K562 (cell line): ENCODE measurements at regions not wholly inside any gene's neighbourhood (a gene's known extent, or its start where the extent isn't known, plus 50 kb on each side); places are given as distances from the start of the nearest gene placed in this dataset.

ENCODE experiments used
- ATF7 ChIP-seq: fragments of 450-650 bp; IDR thresholded peaks from 2 replicates; pipeline ENCODE4 v1.7.1; 2014; ENCODE audit warnings: mild to moderate bottlenecking, moderate library complexity
- CCAR2 ChIP-seq: fragments of 200-400 bp; formaldehyde crosslinking; IDR thresholded peaks from 2 replicates; pipeline ENCODE4 v1.6.1; 2017; ENCODE audit warnings: mild to moderate bottlenecking, low read depth, low read length
- KDM2B ChIP-seq: fragments of 250-450 bp; sonication (Bioruptor Pico); IDR thresholded peaks from 2 replicates; pipeline ENCODE4 v1.8.0; 2021; ENCODE audit warnings: mild to moderate bottlenecking, moderate library complexity
- MYC ChIP-seq, 2 experiments: fragments of 250-450 bp in 1 of 2; sonication (Bioruptor Pico) in 1 of 2; IDR thresholded peaks; 2 replicates each; pipeline versions ENCODE4 v1.5.1 to v1.6.1; 2012 to 2021; ENCODE audit warnings: low read depth in 2 of 2, borderline replicate concordance in 1 of 2, improper control_type of control experiment in 1 of 2, low read length in 1 of 2, mild to moderate bottlenecking in 1 of 2, moderate library complexity in 1 of 2
- NRF1 ChIP-seq, 2 experiments: fragments of 450-650 bp; IDR thresholded peaks in 1 of 2; conservative IDR thresholded peaks in 1 of 2; 2 replicates each; pipeline ENCODE4 v1.6.1; 2014; ENCODE audit warnings: mild to moderate bottlenecking in 2 of 2
- PHF8 ChIP-seq: fragments of 200-600 bp; sonication (generic); IDR thresholded peaks from 2 replicates; pipeline ENCODE4 v1.6.1; 2012; ENCODE audit warnings: mixed run types, mild to moderate bottlenecking, inconsistent platforms, low read length, moderate library complexity, borderline replicate concordance
- TAF15 ChIP-seq: fragments of 200-400 bp; formaldehyde crosslinking; IDR thresholded peaks from 2 replicates; pipeline ENCODE4 v1.6.1; 2017; ENCODE audit warnings: mild to moderate bottlenecking, low read depth, low read length, moderate library complexity
- TEAD4 ChIP-seq, 2 experiments: sonication (generic) in 1 of 2; formaldehyde crosslinking in 1 of 2; IDR thresholded peaks; 2 replicates each; pipeline versions ENCODE4 v1.6.1 to v1.8.0; 2012 to 2022; ENCODE audit warnings: borderline replicate concordance in 1 of 2, inconsistent platforms in 1 of 2, low read length in 1 of 2, mild to moderate bottlenecking in 1 of 2, missing genetic modification reagents in 1 of 2
- YY1 ChIP-seq, 3 experiments: IDR thresholded peaks; 2 replicates each; pipeline ENCODE4 v1.6.1; 2011; ENCODE audit warnings: low read length in 2 of 3, mild to moderate bottlenecking in 2 of 3, moderate library complexity in 2 of 3, borderline replicate concordance in 1 of 3, control low read depth in 1 of 3, low read depth in 1 of 3; ENCODE audit not compliant: insufficient read depth in 3 of 3, insufficient replicate concordance in 2 of 3, control insufficient read depth in 1 of 3, insufficient read length in 1 of 3; ENCODE audit errors: extremely low read depth in 1 of 3
- ZNF232 ChIP-seq: sonication (generic); formaldehyde crosslinking; IDR thresholded peaks from 2 replicates; pipeline ENCODE4 v1.8.0; 2022; ENCODE audit warnings: mild to moderate bottlenecking, missing genetic modification reagents
- TF ChIP-seq, protein P1 (sequence below): sonication (generic); formaldehyde crosslinking; IDR thresholded peaks from 2 replicates; pipeline ENCODE4 v1.8.1; 2022; ENCODE audit warnings: missing genetic modification reagents
- TF ChIP-seq, protein P2 (sequence below): fragments of 250-450 bp; sonication (Bioruptor Pico); IDR thresholded peaks from 2 replicates; pipeline ENCODE4 v1.4.0; 2020; ENCODE audit warnings: mild to moderate bottlenecking, moderate library complexity
- TF ChIP-seq, protein P3 (sequence below): sonication (generic); formaldehyde crosslinking; IDR thresholded peaks from 2 replicates; pipeline ENCODE4 v1.8.1; 2023; ENCODE audit warnings: mild to moderate bottlenecking, missing genetic modification reagents, moderate library complexity
- TF ChIP-seq, protein P4 (sequence below), 2 experiments: fragments of 250-450 bp in 1 of 2; fragments of 450-650 bp in 1 of 2; sonication (Bioruptor Pico) in 1 of 2; IDR thresholded peaks; 2 replicates each; pipeline versions ENCODE4 v1.6.1 to v1.8.0; 2016 to 2021; ENCODE audit warnings: mild to moderate bottlenecking in 2 of 2, moderate library complexity in 2 of 2, missing compliant biosample characterization in 1 of 2, missing genetic modification characterization in 1 of 2

DNA sequence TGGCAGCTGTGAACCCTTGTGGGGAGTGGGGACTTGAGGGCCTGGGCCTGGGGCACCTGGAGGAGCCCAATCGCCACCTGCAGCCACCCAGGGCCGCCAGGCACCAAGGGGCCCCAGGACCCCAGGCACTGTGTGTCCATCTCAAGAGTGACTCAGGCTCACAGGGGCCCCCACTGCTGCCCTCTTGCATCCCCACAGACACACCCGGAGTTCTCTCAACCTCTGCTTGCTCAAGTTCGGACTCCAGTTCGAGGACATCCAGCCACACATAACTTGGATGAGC, 51.9 kb downstream of the MRPL36 start:
- TF ChIP-seq, protein P1, sequence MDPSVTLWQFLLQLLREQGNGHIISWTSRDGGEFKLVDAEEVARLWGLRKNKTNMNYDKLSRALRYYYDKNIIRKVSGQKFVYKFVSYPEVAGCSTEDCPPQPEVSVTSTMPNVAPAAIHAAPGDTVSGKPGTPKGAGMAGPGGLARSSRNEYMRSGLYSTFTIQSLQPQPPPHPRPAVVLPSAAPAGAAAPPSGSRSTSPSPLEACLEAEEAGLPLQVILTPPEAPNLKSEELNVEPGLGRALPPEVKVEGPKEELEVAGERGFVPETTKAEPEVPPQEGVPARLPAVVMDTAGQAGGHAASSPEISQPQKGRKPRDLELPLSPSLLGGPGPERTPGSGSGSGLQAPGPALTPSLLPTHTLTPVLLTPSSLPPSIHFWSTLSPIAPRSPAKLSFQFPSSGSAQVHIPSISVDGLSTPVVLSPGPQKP (CRISPR knock-in tag) = no peak
- TF ChIP-seq KDM2B (CRISPR knock-in tag) = no peak
- TF ChIP-seq, protein P2, sequence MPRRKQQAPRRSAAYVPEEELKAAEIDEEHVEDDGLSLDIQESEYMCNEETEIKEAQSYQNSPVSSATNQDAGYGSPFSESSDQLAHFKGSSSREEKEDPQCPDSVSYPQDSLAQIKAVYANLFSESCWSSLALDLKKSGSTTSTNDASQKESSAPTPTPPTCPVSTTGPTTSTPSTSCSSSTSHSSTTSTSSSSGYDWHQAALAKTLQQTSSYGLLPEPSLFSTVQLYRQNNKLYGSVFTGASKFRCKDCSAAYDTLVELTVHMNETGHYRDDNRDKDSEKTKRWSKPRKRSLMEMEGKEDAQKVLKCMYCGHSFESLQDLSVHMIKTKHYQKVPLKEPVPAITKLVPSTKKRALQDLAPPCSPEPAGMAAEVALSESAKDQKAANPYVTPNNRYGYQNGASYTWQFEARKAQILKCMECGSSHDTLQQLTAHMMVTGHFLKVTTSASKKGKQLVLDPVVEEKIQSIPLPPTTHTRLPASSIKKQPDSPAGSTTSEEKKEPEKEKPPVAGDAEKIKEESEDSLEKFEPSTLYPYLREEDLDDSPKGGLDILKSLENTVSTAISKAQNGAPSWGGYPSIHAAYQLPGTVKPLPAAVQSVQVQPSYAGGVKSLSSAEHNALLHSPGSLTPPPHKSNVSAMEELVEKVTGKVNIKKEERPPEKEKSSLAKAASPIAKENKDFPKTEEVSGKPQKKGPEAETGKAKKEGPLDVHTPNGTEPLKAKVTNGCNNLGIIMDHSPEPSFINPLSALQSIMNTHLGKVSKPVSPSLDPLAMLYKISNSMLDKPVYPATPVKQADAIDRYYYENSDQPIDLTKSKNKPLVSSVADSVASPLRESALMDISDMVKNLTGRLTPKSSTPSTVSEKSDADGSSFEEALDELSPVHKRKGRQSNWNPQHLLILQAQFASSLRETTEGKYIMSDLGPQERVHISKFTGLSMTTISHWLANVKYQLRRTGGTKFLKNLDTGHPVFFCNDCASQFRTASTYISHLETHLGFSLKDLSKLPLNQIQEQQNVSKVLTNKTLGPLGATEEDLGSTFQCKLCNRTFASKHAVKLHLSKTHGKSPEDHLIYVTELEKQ (CRISPR knock-in tag) = no peak
- TF ChIP-seq MYC (IDR thresholded peaks at IDR 0.05; ENCODE audit: low read depth, low read length) = no peak
- TF ChIP-seq MYC (CRISPR knock-in tag; IDR thresholded peaks at IDR 0.05; ENCODE audit: borderline replicate concordance, low read depth) = no peak
- no peak for TF ChIP-seq ZNF232 (CRISPR knock-in tag)
- TF ChIP-seq TEAD4 (IDR thresholded peaks at IDR 0.05; ENCODE audit: low read length) = no peak
- TF ChIP-seq TEAD4 (CRISPR knock-in tag; IDR thresholded peaks at IDR 0.05; ENCODE audit: borderline replicate concordance) = no peak
- TF ChIP-seq TAF15 = no peak
- TF ChIP-seq ATF7 = no peak
- TF ChIP-seq CCAR2 = no peak
- TF ChIP-seq PHF8 = no peak
- no peak for TF ChIP-seq YY1 (IDR thresholded peaks at IDR 0.05; ENCODE audit: borderline replicate concordance in 1 of 3, control insufficient read depth in 1 of 3, extremely low read depth in 1 of 3, insufficient read depth in 3 of 3, insufficient read length in 1 of 3, insufficient replicate concordance in 2 of 3, low read depth in 1 of 3, low read length in 2 of 3)
- TF ChIP-seq NRF1 (conservative IDR thresholded peaks at IDR 0.05 in 1 of 2, IDR thresholded peaks at IDR 0.05 in 1 of 2) = no peak
- TF ChIP-seq, protein P3, sequence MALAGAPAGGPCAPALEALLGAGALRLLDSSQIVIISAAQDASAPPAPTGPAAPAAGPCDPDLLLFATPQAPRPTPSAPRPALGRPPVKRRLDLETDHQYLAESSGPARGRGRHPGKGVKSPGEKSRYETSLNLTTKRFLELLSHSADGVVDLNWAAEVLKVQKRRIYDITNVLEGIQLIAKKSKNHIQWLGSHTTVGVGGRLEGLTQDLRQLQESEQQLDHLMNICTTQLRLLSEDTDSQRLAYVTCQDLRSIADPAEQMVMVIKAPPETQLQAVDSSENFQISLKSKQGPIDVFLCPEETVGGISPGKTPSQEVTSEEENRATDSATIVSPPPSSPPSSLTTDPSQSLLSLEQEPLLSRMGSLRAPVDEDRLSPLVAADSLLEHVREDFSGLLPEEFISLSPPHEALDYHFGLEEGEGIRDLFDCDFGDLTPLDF (CRISPR knock-in tag) = no peak
- TF ChIP-seq, protein P4, sequence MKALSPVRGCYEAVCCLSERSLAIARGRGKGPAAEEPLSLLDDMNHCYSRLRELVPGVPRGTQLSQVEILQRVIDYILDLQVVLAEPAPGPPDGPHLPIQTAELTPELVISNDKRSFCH (CRISPR knock-in tag; IDR thresholded peaks at IDR 0.05) = no peak
- TF ChIP-seq, protein P4 (tag; IDR thresholded peaks at IDR 0.05) = no peak
